ENCODE measurements at regions not wholly inside any gene's neighbourhood (a gene's known extent, or its start where the extent isn't known, plus 50 kb on each side); places are given as distances from the start of the nearest gene placed in this dataset.
"Not testable (repeated sequence)": the region's sequence is repeated elsewhere in the genome, so short reads cannot be mapped to it uniquely, and the experiment has no call there.

DNA sequence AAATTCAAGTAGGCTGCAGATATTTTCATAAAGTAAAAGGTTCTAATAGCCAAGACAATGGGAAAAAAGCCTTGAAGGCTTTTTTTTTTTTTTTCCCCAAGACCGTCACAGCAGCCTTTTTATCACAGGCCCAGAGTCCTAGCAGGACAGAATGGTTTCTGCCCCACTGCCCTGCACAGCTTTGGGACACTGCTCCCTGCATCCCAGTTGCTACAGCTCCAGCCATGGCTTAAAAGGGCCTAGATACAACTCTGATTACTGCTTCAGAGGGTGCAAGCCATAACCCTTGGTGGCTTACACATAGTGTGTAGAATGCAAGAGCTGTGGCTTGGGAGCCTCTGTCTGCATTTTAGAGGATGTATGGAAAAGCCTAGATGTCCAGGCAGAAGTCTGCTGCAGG, 1362.8 kb downstream of the SLITRK5 start:
- no peak for DNase-seq (ENCODE audit: low spot score)

DNA sequence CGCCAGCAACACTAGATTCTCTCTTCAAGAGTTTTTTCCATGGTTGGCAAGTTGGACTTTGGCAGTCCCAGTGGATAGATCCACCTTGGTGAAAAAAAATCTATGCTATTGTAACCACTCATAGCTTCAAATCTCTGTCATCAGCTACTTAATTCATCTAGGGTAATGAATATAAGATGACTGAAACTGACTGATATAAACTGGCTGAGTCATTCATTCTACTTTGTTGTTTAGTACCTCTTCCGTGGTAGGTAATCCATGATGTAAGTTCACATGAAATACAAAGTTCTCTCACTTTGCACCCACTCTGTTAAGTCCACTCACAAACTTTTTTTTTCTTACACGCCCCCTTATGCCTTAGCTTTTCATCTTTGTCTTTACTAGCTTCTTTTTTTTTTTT, 1381.5 kb downstream of the SLITRK5 start:
- no peak for DNase-seq (ENCODE audit: low spot score)

DNA sequence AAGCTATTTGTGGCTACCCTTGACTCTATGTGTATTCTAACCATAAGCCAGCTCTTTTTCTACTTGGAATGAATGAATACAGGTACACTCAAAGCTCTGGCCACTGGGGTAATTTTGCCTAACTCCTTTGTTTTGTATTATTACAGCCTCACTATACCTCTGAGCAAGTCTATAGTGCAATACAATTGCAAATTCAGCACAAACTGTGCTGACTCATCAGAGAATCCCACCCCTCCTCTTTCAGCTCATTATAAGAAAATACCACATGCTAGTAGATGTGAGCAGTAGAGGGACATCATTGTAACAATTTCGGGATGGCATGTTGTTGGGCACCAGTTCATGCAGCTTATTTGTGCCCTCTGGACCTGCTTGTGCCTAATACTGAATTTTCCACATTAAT, 1382.2 kb downstream of the SLITRK5 start:
- DNase-seq (ENCODE audit: low spot score), result no peak

GRCh38 chr13:89057274-89057673, 1386.1 kb downstream of the SLITRK5 start:
- no peak for DNase-seq (ENCODE audit: low spot score)

DNA sequence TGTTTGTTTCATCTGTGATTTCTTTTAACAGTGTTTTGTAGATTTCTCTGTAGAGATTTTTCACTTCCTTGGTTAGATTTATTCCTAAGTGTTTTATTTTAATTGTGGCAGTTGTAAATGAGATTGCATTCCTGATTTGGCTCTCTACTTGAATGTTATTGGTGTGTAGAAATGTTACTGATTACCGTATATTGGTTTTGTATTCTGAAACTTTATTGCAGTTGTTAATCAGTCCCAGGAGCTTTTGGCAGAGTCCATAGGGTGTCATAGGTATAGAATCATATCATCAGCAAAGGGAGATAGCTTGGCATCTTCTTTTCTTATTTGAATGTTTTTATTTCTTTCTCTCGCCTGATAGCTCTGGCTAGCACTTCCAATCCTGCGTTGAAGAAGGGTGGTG, 1386.7 kb downstream of the SLITRK5 start:
- no peak for DNase-seq (ENCODE audit: low spot score)

GRCh38 chr13:89061821-89062220, 1390.7 kb downstream of the SLITRK5 start:
- DNase-seq (ENCODE audit: low spot score), result no peak

DNA sequence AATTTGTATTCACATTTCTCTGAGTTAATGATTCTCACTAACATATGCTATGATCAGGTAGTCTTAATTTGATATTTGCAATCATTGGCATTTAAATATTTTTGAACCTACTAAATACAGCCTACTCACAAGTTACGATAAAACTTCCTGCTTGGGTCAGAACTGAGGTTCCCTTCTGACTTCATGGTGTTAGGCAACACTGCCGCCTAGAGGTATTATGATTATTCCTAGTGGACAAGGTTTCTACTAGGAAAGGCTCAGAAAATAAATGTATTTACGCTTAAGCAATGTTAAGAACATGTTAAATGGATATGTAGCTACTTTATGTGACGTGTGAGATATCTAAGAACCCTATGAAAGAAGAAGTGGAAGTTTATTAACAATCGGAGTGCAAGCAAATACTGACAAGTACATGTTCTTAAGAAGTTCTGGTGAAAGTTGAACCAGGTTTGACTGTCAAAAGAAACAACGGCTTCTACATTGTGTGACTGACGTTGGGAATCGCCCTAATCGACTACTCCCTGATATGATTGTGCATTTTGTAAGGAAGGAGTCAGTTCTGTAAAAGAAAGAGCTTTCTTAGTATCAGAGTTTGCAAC, 1395.8 kb downstream of the SLITRK5 start:
- peak; percentile 27 for DNase-seq (ENCODE audit: low spot score)

DNA sequence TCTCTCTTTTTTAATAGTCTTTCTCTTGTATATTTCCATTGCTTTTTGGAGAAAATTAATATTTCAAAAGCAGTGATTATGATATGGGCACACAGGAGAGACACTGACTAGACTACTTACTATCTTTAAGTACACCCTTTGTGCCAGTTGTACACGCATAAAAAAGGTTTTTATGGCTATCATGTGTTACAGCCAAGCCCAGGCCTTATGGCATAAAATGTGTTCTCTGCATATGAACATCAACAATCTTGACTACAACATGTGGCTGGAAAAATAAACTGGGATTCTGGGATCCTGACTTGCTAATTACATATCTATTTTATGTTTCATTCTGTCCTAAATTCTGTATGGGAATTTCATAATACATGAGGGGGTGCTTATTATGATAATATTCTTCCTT, 1401.8 kb downstream of the SLITRK5 start:
- no peak for DNase-seq (ENCODE audit: low spot score)

- DNase-seq (ENCODE audit: low spot score), result no peak
Measured at GRCh38 chr13:89076622-89077021, 1405.5 kb downstream of the SLITRK5 start.

DNA sequence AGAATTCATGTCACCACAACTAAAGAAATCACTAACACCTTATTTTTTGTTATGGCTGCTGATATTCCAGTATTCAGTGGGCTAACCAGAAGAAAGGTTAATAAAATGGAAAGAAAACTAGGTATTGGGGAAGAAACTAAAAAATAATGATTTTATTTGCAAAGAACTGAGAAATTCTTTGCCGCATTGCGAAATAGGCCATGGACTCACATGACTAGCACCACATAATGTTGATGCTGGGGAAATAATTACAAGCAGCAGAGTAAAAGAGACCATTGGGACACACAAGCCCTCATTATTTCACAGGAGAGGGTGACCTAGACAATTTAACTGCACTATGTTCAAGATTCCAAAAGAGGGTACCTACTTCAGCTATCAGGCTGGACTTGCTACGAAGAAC, 1411.5 kb downstream of the SLITRK5 start:
- no peak for DNase-seq (ENCODE audit: low spot score)

DNA sequence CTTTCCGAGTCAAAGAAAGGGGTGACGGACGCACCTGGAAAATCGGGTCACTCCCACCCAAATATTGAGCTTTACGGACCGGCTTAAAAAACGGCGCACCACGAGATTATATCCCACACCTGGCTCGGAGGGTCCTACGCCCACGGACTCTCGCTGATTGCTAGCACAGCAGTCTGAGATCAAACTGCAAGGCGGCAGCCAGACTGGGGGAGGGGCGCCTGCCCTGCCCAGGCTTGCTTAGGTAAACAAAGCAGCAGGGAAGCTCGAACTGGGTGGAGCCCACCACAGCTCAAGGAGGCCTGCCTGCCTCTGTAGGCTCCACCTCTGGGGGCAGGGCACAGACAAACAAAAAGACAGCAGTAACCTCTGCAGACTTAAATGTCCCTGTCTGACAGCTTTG, 1416.9 kb downstream of the SLITRK5 start:
- not testable (repeated sequence) for DNase-seq (ENCODE audit: low spot score)

GRCh38 chr13:89097994-89098393, 1426.8 kb downstream of the SLITRK5 start:
- no peak for DNase-seq (ENCODE audit: low spot score)

GRCh38 chr13:89113744-89114143, 1442.6 kb downstream of the SLITRK5 start:
- DNase-seq (ENCODE audit: low spot score), result no peak

DNA sequence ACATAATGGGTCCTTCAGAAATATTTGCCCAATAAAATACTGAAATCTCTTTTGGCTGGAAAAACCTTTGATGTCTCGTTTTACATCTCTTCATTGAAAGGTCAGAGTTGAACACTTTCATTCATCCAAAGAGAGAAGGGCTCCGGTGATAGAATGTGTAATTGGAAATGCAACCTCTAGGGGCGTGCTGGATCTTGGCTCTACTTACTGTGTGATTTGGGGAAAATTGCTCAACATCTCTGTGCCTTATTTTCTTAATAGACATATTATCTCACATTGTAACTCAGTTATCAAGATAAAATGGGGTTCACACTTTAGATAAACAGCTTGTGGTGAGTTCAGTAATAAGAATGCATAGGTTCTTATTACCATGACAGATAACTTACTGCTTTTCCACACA, 1444.1 kb downstream of the SLITRK5 start:
- no peak for DNase-seq (ENCODE audit: low spot score)

- no peak for DNase-seq (ENCODE audit: low spot score)
Measured at GRCh38 chr13:89136678-89137077, 1465.5 kb downstream of the SLITRK5 start.

DNA sequence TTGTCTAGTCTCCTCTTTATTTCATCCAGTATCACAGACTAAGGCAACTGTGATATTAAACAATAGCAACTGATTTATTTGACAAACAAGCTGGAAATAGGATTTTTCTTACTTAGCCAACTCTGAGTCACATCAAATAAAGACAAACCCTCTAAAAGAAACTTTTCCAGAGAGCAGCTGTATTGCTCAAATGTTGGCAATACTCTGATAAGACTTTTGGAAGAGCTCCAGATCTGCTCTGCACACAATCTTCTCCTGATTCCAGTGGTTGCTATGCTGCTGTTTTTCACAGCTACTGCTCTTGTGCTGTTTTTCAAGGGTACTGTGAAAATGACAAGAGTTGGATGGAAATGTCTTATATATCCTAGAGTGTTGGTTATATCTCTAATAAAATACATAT, 1479.2 kb downstream of the SLITRK5 start:
- no peak for DNase-seq (ENCODE audit: low spot score)

DNA sequence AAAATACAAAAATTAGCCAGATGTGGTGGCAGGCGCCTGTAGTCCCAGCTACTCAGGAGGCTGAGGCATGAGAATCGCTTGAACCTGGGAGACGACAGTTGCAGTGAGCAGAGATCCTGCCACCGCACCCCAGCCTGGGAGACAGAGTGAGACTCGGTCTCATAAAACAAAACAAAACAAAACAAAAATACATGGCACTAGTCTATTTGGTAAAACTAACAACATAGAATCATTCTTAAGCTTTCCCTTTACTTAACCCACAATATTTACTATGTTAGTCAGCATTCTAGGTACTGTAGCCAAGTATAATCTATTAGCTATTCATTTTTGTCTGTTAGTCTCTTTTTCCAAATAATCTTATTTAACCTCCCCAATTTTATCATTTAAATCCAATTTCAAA, 1482.8 kb downstream of the SLITRK5 start:
- no peak for DNase-seq (ENCODE audit: low spot score)

DNA sequence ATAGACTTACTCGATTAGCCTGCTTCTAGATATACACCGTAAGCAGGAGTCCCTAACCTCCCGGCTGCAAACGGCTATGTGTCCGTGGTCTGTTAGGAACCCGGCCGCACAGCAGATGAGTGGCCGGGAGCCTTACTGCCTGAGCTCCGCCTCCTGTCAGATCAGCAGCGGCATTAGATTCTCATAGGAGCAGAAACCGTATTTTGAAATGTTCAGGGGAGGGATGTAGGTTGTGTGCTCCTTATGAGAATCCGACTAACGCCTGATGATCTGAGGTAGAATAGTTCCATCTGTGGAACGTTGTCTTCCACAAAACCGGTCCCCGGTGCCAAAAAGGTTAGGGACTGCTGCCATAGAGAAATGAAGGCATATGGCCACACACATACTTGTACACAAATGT, 1491.9 kb downstream of the SLITRK5 start:
- DNase-seq (ENCODE audit: low spot score), result no peak

DNA sequence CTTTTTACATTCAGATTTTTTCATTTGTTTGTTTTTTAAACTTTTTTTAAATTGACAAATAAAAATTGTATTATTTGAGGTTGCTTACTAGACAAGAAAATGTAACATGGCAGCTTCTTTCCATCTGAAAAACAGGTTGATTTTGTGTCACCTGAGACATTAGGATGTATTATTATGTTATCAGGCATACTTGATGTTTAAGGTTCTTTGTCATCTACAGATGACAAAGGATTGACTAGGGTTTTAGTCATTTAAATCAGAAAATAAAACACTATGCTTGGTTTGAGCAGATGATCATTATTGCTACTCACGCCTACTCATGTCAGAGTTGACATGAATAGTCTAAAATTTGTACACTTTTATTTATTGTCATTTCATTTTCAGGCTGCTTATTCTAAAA, 1494.5 kb downstream of the SLITRK5 start:
- no peak for DNase-seq (ENCODE audit: low spot score)

- no peak for DNase-seq (ENCODE audit: low spot score)
Measured at GRCh38 chr13:89169951-89170350, 1498.8 kb downstream of the SLITRK5 start.

DNA sequence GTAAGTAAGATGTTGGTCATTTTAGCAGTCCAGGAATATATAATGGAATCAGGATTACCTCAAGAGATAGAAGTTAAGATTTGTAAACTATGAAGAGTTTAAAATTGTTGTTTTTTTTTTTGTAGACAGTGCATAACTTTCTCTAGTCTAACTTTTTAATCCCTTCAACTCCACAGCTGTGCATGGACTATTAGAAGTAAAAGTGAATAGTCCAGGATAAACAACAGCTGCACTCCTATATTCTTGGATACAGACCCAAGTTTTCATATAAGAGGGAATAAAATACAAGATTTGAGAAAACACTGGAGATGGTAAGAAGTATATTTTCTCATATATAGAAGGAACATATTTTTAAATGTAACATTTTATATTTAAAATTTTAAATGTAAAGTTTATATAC, 1509.9 kb downstream of the SLITRK5 start:
- DNase-seq (ENCODE audit: low spot score), result no peak

DNA sequence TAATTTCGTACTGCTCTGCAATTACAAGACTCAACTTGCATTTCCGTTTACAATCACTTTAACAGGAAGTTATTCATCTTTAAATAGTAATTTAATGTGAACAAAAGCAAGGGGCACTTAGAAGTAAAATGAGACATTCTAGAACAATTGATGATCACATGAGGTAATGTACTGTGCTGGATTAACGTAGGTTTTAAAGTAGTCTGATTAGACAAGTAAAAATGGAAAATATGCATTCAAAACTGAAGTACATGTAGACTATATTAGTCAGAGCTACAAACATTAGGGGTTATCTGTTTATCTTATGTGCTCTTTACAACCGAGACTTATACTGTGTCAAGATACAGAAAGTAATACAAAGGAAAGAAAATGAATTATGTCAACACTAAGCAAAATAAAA, 1528.0 kb downstream of the SLITRK5 start:
- DNase-seq (ENCODE audit: low spot score), result no peak

DNA sequence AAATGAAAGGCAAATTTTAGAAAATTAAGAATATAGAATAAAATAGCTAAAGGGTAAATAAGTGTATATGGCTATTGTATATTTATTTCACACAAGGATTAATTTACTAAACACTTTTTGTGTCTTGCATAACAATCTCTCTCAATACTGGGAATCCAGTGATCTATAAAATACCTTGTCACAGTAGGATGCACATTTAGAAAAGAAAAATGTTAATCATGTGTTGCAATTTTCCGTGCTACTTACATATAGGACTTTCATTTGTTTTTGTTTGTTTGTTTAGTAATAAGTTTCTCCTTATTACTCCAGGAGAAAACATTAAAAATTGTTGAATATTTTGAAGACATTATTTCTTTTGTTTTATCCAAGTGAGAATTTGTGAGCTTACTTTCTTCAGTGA, 1533.3 kb downstream of the SLITRK5 start:
- no peak for DNase-seq (ENCODE audit: low spot score)

- no peak for DNase-seq (ENCODE audit: low spot score)
Measured at GRCh38 chr13:89205856-89206520, 1534.8 kb downstream of the SLITRK5 start.

Data from activated CD4-positive, alpha-beta T cell treated with anti-CD3 and anti-CD28 coated beads, Interleukin-2, Interleukin-4, amounts not matched to agents 100 ng/mL and 50 ng/mL, durations not matched to agents 16 hours and 8 hours (primary cell).